ACHN (cell line): ENCODE measurements at regions not wholly inside any gene's neighbourhood (a gene's known extent, or its start where the extent isn't known, plus 50 kb on each side); places are given as distances from the start of the nearest gene placed in this dataset.

Experiments used
- DNase-seq: peaks from one replicate; pipeline ENCODE4 v3.0.0-alpha.2; 2015
- in situ Hi-C: cut with HindIII; loops from 2 replicates; pipeline ENCODE4 v1.10.0; 2017; ENCODE audit warnings: low sequenced_read_pairs, low pct_ligation_motif_present, low pct_unique_long_range_greater_than_20kb

DNA sequence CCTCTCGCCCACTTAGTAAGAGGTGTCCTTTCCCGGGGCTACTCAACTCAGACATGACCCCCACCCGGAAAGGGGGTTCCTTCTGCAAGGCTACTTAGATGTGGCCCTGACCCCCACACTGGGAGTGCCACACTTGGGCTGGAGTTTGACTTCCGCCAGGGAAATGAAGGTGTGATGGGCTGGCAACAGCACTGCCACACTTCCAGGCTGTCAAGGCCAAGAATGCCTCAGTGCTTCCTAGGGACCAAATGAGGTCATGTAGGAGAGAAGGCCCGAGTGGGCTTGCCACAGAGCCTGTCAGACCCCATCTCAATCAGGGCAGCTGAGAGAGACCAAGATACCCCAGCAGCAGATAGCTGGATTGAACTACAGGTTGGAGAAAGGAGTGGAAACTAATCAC lies 55.5 kb downstream of the DRD1 start:
- in situ Hi-C loops: no loop called here
- DNase-seq: no peak

DNA sequence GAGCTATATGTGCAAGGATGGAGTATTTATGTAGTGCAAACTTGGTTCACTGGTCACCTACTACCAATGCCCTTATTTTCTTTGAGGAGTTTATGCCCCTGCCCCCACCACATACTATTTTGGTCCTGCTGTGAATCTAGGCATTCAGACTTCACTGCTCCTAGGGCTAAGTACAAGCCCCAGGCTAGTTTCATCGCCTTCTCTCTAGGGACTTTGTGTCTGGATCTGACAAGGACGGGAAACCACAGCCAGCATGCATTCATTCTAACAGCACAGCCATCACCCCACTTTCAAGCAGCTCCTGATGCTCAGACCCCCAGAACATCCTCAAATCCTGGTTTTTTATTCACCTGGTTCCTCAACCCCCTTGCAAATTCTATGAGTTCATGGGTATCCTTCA lies 56.8 kb downstream of the DRD1 start:
- in situ Hi-C loops: no loop called here
- DNase-seq: no peak

DNA sequence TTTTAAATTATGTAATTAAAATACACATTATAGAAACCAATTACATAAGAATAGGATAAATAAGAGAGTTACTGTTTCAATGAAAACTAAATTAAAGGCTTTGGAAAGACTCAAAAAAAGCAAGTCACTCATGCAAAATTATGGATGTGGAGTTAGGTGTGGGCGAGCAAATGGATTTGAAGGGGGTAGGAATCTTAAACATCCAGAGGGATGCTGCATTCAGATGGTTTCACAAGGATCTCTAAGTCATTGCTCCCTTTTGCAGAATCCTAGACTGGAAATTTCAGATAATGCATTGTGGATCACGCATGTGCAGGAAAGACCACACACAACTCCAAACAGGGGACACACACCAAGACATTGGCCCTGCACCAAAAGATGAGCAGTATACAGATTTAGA lies 57.5 kb downstream of the DRD1 start:
- DNase-seq: no peak
- in situ Hi-C loops: no loop called here

DNA sequence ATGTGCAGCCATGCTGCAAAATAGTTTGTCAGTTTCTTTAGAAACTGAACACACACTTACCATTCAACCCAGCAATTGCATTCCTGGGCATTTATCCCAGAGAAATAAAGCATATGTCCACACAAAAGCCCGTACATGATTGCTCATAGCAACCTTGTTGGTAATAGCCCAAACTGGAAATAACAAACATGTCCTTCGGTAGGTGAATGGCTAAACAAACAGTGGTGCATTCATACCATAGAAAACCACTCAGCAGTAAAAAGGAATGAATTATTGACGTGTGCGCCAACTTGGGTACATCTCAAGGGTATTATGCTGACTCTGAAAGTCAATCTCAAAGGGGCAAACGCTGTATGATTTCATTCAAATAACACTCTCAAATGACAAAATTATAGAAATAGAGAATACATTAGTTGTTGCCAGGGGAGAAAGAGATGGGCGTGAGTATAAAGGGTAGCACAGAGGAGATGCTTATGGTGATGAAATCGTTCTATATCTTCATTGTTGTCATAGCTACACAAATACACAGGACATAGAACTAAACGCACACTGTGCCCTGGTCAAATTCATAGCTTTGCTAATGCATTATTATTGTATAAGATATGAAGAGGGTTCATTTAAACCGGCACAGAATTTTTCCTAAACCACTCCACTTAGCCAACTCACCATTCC lies 58.2 kb downstream of the DRD1 start:
- no peak for DNase-seq

DNA sequence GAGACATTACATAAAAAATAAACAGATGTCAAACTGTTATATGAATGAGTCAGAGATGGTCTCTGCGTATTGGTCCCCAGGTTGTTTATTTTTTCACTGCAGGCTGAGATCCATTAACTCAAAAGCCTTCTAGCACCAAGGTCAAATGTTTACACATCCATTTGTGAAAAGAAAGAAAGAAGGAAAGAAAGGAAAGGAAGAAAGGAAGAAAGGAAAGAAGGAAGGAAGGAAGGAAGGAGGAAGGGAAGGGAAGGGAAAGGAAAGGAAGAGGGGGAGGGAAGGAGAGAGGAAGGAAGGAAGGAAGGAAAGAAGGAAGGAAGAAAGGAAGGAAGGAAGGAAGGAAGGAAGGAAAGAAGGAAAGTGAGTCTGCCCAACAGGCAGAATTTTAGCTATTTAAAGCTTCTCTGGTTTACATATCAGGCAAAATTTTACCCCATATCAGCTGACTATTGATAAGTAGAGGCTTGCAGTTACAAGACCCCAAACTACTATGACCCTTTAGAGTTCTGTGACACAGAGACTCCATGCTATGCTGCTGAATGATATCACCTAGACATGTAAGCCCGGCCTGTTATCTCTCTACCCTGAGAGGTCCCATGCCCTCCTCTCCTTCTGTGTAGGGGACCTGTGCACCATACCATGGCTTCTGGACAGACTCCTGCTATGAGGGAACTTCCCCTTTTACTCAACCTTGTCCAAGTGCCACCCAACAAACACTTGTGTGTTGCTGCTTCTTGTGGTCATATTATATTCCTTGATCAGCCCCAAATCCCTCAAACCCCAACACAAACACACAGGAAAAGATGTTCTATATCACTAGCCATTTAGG lies 59.0 kb downstream of the DRD1 start:
- in situ Hi-C loops: no loop called here

More for the DNA sequence above, 58.2 kb downstream of the DRD1 start:
- in situ Hi-C loops: no loop called here

GRCh38 chr5:175383350-175383749 lies 60.6 kb downstream of the DRD1 start:
- in situ Hi-C loops: no loop called here
- DNase-seq: no peak

More for the DNA sequence above, 59.0 kb downstream of the DRD1 start:
- DNase-seq: no peak

- in situ Hi-C loops: no loop called here
- no peak for DNase-seq
Observed at GRCh38 chr5:175382171-175382570, 61.8 kb downstream of the DRD1 start.

DNA sequence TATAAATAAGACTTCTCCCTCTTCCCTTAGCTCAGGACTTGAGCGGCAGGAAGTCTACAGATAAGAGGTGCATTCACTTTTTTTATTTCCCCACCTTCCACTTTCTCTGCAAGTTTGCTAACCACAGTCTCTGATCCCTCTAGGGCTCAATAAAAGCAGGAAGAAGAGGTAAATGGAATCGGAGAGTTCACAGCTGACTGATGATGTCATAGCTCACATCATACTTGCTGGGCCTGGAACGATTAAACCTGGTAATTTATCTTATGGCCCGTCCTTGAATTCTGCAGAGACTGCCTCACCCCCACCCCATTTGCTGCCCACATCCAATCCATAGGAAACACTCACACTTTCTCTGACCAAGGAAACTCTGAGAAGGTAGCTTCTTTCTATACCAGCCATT lies 62.9 kb downstream of the DRD1 start:
- no peak for DNase-seq
- in situ Hi-C loops: no loop called here

GRCh38 chr5:175380701-175381100 lies 63.3 kb downstream of the DRD1 start:
- in situ Hi-C loops: no loop called here
- DNase-seq: no peak

DNA sequence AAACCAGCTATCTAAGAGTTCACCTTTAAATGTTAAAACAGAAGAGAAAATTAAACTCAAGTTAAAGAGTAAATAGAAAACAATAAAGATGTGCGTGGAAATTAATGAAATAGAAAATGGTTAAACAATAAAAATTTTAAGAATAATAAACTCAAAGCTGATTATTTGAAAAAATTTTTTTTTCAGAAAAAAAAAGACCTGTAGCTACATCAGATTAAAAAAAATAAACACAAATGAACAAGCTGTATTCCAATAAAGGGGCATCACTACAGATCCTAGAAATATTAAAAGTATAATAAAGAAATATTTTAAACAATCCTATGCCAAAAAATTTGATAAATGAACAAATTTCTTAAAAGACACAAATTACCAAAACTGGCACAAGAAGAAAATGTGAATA lies 64.1 kb downstream of the DRD1 start:
- DNase-seq: no peak
- in situ Hi-C loops: no loop called here

DNA sequence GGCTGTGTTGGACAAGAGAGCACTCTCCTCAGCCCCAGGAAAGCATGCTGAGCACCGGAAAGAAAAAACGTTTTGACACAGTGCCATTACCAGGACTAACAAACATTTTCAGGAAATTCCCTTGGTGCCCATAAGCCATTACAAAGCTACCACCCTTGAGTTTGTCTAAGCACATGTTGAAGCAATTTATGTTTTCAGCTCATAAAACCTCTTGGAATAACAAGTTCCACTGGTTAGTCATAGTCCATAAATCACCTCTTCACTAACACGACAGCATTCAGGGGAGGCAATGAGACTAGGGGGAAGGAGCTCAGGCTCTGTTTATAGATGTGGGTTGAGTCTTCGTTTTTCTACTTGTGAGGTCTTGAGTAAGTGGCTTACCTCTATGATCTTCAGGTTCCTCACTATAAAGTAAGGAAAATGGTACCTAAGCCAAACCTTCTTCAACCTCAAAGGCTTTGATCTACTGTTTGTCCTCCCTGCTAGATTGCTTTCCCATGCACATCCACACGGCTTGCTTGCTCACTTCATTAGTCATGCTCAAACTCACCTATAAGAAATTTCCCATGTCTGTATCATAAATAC lies 65.4 kb downstream of the DRD1 start:
- in situ Hi-C loops: no loop called here
- no peak for DNase-seq

GRCh38 chr5:175377816-175378215 lies 66.2 kb downstream of the DRD1 start:
- DNase-seq: no peak
- in situ Hi-C loops: no loop called here

DNA sequence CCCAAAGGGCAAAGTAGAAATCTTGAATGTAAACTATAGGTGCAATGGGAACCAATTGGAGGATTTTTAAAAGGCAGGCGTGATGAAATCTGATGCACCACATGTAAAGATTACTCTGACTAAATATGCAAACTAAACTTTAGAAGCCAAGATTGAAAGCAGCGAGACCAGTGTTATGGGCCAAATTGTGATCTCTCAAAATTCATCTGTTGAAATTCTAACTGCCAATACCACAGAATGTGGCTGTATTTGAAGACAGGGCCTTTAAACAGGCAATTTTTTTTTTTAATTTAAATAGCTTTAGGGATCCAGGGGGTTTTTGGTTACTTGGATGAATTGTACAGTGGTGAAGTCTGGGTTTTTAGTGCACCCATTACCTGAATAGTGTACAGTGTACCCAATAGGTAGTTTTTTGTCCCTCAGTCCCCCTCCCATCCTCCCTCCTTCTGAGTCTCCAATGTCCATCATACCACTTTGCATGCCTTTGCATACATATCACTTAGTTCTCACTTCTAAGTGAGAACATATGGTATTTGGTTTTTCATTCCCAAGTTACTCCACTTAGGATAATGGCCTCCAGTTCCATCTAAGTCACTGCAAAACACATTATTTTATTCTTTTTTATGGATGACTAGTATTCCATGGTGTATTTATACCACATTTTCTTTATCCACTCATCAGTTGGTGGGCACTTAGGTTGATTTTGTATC lies 69.7 kb downstream of the DRD1 start:
- DNase-seq: no peak
- in situ Hi-C loops: no loop called here

GRCh38 chr5:175365866-175366265 lies 78.1 kb downstream of the DRD1 start:
- in situ Hi-C loops: no loop called here
- DNase-seq: no peak

GRCh38 chr5:175363300-175363699 lies 80.7 kb downstream of the DRD1 start:
- in situ Hi-C loops: no loop called here
- no peak for DNase-seq

- no peak for DNase-seq
- in situ Hi-C loops: no loop called here
Observed at GRCh38 chr5:175357995-175358394, 86.0 kb downstream of the DRD1 start.

DNA sequence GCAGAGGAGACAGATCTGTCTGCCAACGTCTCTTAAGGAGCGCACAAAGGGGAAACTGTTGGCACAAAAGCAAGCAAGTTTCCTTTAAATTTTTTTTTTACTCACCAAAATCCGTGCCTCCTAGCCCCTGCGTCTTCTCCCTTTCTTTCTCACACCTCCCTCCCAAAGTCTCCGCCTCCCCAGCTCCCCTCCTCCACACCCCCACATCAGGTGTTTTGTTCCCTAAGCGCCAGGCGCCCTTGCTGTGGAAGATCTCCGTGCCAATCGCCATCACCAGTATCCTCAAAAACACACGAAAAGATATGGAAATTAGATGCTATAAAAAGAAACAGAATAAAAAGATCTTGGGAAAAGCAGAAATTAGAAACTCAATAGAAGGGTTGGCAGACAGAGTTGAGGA lies 87.6 kb downstream of the DRD1 start:
- no peak for DNase-seq
- in situ Hi-C loops: no loop called here

- DNase-seq: no peak
- in situ Hi-C loops: no loop called here
Observed at GRCh38 chr5:175354964-175355363, 89.0 kb downstream of the DRD1 start.

GRCh38 chr5:175353926-175354325 lies 90.1 kb downstream of the DRD1 start:
- in situ Hi-C loops: no loop called here

More at GRCh38 chr5:175353926-175354325, 90.1 kb downstream of the DRD1 start:
- DNase-seq: no peak
